AG20443 (cell line): ENCODE measurements at regions not wholly inside any gene's neighbourhood (a gene's known extent, or its start where the extent isn't known, plus 50 kb on each side); places are given as distances from the start of the nearest gene placed in this dataset.

Experiments used
- DNase-seq: peaks from one replicate; pipeline ENCODE4 v3.0.0; 2012; ENCODE audit warnings: low spot score, mixed read lengths

- DNase-seq, result no peak
These were observed 101.9 kb upstream of the CACNA2D3 start for GRCh38 chr3:54020436-54020835.

GRCh38 chr3:54014067-54014466 lies 108.3 kb upstream of the CACNA2D3 start:
- DNase-seq, result no peak

- DNase-seq, result no peak
These were observed 113.6 kb upstream of the CACNA2D3 start for GRCh38 chr3:54008744-54009143.

- DNase-seq, result peak; percentile 16
These were observed 114.3 kb upstream of the CACNA2D3 start for GRCh38 chr3:54008099-54008498.

GRCh38 chr3:54004335-54004734 lies 112.7 kb upstream of the SELENOK start:
- no peak for DNase-seq

- DNase-seq, result no peak
These were observed 111.5 kb upstream of the SELENOK start for GRCh38 chr3:54003136-54003535.

GRCh38 chr3:53999725-54000124 lies 108.1 kb upstream of the SELENOK start:
- no peak for DNase-seq

- no peak for DNase-seq
These were observed 107.3 kb upstream of the SELENOK start for GRCh38 chr3:53998980-53999379.

GRCh38 chr3:53997476-53997875 lies 105.8 kb upstream of the SELENOK start:
- no peak for DNase-seq

- DNase-seq, result no peak
These were observed 104.6 kb upstream of the SELENOK start for GRCh38 chr3:53996141-53996874.

GRCh38 chr3:53994986-53995603 lies 103.4 kb upstream of the SELENOK start:
- no peak for DNase-seq

GRCh38 chr3:53991240-53991639 lies 99.6 kb upstream of the SELENOK start:
- DNase-seq, result no peak

GRCh38 chr3:53989946-53990345 lies 98.3 kb upstream of the SELENOK start:
- no peak for DNase-seq

- DNase-seq, result no peak
These were observed 97.8 kb upstream of the SELENOK start for GRCh38 chr3:53989451-53989850.

- no peak for DNase-seq
These were observed 86.7 kb upstream of the SELENOK start for GRCh38 chr3:53978386-53978785.

- DNase-seq, result no peak
These were observed 83.7 kb upstream of the SELENOK start for GRCh38 chr3:53975382-53975781.

GRCh38 chr3:53974324-53974723 lies 82.7 kb upstream of the SELENOK start:
- no peak for DNase-seq

GRCh38 chr3:53973905-53974304 lies 82.2 kb upstream of the SELENOK start:
- DNase-seq, result no peak

- no peak for DNase-seq
These were observed 79.0 kb upstream of the SELENOK start for GRCh38 chr3:53970661-53971060.

GRCh38 chr3:53969086-53969485 lies 77.4 kb upstream of the SELENOK start:
- no peak for DNase-seq

GRCh38 chr3:53965291-53965690 lies 73.6 kb upstream of the SELENOK start:
- no peak for DNase-seq

- no peak for DNase-seq
These were observed 66.2 kb upstream of the SELENOK start for GRCh38 chr3:53957831-53958230.

GRCh38 chr3:53956586-53956985 lies 64.9 kb upstream of the SELENOK start:
- DNase-seq, result no peak

- DNase-seq, result no peak
These were observed 57.9 kb upstream of the SELENOK start for GRCh38 chr3:53949541-53949940.
